C4-2B (cell line): ENCODE measurements at regions not wholly inside any gene's neighbourhood (a gene's known extent, or its start where the extent isn't known, plus 50 kb on each side); places are given as distances from the start of the nearest gene placed in this dataset.

Experiments
- H3K27ac ChIP-seq: fragments of 450-650 bp; 2 replicates; pipeline ENCODE4 v1.5.1; 2017
- ZFX ChIP-seq: fragments of 450-650 bp; IDR thresholded peaks from 2 replicates; pipeline ENCODE4 v1.6.1; 2017
- TF ChIP-seq, protein P1 (sequence below): fragments of 450-650 bp; conservative IDR thresholded peaks from 2 replicates; pipeline ENCODE4 v1.5.1; 2017; ENCODE audit warnings: mild to moderate bottlenecking

DNA sequence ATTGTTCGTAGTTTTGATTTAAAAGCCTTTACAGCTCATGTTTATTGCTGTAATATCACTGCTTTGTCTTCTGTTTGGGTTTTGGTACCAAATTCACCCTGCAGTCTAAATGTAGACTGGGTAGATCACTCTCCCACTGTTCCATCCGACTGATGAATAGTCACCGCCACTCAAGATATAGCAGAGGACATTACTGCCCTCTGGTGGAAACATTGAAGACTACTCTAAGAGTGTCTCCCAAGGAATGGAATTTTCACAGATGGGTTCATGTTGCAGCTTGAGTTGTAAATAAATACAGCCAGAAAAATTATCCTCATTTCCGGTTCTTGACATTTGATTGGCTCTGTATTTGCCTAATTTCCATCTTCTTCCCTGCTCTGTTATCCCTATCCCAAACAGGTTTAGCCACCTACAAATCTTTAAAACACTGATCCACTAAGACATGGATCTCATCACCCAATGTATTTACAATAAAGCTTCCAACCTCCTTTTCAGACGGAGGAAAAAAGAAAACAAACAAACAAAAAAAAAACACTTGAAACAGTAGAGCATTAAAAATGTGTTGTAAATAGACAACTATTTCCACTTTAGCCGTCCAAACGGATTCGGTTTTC is 198.3 kb upstream of the CPNE8 start:
- no peak overlapping the region for H3K27ac ChIP-seq
- no peak for TF ChIP-seq ZFX
- TF ChIP-seq, protein P1, sequence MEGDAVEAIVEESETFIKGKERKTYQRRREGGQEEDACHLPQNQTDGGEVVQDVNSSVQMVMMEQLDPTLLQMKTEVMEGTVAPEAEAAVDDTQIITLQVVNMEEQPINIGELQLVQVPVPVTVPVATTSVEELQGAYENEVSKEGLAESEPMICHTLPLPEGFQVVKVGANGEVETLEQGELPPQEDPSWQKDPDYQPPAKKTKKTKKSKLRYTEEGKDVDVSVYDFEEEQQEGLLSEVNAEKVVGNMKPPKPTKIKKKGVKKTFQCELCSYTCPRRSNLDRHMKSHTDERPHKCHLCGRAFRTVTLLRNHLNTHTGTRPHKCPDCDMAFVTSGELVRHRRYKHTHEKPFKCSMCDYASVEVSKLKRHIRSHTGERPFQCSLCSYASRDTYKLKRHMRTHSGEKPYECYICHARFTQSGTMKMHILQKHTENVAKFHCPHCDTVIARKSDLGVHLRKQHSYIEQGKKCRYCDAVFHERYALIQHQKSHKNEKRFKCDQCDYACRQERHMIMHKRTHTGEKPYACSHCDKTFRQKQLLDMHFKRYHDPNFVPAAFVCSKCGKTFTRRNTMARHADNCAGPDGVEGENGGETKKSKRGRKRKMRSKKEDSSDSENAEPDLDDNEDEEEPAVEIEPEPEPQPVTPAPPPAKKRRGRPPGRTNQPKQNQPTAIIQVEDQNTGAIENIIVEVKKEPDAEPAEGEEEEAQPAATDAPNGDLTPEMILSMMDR = peak; percentile 88

DNA sequence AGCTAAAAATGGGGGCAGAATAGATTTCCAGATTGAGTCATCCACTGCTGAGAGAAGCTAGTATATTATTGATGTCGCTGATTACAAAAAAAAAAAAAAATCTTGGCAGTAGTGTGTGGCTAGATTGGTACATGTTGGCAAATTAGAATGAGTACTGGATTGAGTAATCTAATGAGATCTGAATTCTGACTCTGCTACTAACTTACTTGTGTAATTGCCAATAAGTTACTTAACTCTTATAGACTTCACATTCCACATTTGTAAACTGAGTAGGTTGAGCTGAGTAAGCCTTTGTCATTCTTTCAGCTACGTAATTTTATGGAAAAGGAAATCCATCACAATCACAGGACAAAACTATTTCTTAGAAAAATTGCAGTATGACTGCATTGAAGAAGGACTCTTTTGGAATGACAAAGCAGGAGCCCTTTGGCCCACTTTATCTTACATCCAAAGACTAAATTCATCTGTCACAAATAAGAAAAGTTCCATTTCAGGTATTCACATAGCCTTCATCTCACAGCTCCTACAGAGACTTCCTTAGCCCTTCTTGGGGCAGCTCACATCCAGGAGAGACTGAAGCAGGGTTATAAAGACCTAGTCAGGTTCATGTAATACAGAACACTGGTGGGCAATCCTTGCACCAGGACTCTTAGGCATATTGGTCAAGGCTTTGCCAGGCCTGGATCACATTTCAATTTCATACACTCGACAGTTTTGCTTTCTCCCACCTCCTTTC is 197.3 kb upstream of the CPNE8 start:
- no peak overlapping the region for H3K27ac ChIP-seq
- TF ChIP-seq, protein P1 = no peak
- TF ChIP-seq ZFX = no peak

DNA sequence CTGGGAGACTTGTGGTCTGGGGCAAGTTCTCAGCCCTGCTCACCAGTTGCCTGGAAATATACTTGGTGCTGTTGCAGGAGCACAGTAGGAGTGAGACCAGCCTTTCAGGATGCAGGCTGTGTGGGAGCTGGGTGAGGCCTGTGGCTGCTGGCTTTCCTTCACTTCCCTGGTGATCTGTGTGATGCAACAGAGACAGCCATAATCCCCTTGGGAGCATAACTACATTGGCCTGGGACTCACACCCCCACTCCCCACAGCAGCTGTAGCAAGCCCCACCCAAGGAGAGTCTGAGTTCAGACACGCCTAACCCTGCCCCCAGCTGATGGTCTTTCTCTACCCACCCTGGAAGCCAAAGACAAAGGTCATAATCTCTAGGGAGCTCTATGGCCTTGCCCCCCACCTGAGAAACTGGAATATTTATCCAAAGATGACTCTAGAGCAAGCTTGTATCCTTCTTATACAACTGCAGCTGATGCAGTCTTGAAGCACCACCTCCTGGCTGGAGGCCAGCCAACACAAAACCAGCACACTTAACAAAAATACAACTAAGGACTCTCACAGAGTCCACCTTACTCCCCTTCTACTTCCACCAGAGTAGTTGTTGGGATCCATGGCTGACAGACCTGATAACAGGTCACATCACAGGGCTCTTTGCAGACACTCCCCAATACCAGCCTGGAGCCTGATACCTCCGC is 190.4 kb upstream of the CPNE8 start:
- H3K27ac ChIP-seq = no peak overlapping the region
- TF ChIP-seq, protein P1 = no peak

DNA sequence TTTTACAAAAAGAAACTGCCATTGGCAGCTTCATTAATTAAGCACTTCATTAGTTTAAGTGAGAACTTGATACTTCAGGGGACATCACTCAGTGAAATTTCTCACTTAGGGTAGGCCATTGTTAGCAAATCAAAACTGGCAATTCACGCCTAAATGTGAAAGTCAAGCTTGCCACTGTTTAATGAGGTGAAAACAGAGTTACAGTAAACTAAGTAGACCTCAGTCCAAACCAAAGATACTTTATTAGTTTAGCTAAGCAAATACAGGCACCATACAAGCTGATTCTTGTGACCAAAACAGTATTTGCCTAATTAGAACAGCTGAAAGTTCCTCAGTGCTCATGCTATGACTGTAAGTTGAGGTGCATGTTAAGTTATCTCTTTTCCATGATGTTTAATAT is 176.5 kb upstream of the CPNE8 start:
- TF ChIP-seq, protein P1 = no peak
- TF ChIP-seq ZFX = no peak
- no peak overlapping the region for H3K27ac ChIP-seq

DNA sequence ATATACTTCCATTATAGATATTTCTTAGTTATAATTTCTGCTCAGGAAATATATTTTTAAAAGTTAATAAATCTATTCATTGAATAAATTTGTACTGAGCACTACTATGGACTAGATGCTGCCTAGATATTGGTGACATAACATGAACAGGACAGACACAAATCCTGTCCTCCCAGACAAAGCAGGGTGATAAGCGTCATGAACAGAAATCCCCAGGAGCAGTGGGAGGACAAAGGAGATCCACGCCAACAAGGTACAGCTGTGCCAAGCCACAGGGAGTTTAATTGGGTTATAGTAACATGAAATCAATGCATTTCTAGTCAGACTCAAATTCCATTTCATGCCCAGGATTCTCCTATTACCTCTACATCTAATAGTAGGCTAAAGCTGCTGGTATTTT is 171.8 kb upstream of the CPNE8 start:
- H3K27ac ChIP-seq = no peak overlapping the region
- TF ChIP-seq, protein P1 = no peak

DNA sequence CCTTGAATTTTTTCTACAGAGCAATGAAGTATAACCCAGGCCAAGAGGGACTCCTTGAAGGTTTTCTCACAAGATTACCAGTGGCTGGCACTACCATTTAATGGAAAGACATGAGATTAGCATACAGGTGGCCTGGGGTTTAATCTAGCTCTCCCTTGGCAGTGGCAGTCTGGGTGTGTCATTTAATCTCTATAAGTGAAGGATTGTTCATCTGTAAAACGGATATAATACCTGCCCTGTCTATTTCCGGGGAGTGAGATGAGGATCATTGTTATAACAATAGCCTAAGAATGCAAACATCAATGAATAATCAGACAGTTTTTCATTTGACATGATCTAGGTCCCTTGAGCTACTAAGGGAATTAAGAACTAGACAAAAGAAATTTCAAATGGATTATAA is 168.7 kb upstream of the CPNE8 start:
- TF ChIP-seq, protein P1 = no peak
- no peak for TF ChIP-seq ZFX
- no peak overlapping the region for H3K27ac ChIP-seq

DNA sequence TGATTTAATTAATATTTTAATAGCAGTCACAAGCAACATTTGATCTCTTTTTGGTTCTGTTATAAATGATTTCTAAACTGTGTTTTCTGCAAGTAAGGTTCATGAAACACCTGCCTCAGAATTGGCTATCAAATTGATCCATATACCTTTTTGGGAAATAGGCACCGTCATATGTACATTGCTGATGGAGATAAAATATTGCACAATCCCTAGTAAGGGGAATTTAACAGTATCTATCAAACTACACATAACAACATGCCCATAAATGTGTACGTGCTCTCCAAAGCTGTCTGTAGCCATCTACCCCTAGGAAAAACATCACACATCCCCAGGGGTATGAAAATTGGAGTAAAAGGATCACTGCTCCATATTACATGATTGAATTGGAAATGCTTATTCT is 167.3 kb upstream of the CPNE8 start:
- TF ChIP-seq ZFX = no peak
- TF ChIP-seq, protein P1 = no peak
- no peak overlapping the region for H3K27ac ChIP-seq
